Stomach (tissue), 4 donors: ENCODE measurements at regions not wholly inside any gene's neighbourhood (a gene's known extent, or its start where the extent isn't known, plus 50 kb on each side); places are given as distances from the start of the nearest gene placed in this dataset.

ENCODE experiments used
- CTCF ChIP-seq, 7 experiments: fragments of 450-650 bp in 4 of 7; fragments of 200-600 bp in 3 of 7; sonication (generic) in 3 of 7; IDR thresholded peaks; one replicate each; pipeline ENCODE4 v1.5.1; 2016 to 2019; ENCODE audit warnings: antibody characterized with exemption in 7 of 7, control low read depth in 2 of 7, mild to moderate bottlenecking in 1 of 7
- EP300 ChIP-seq: sonication (generic); formaldehyde crosslinking; IDR thresholded peaks from one replicate; pipeline ENCODE4 v1.6.1; 2017; ENCODE audit warnings: antibody characterized with exemption
- POLR2A ChIP-seq, 4 donors: fragments of 450-650 bp; IDR thresholded peaks; one replicate each; pipeline ENCODE4 v1.6.1; 2016; ENCODE audit warnings: antibody characterized with exemption in 4 of 4, control low read depth in 2 of 4, mild to moderate bottlenecking in 1 of 4, moderate library complexity in 1 of 4
- POLR2AphosphoS5 ChIP-seq, 3 donors: sonication (generic); formaldehyde crosslinking; IDR thresholded peaks; one replicate each; pipeline ENCODE4 v1.6.1; 2016; ENCODE audit warnings: antibody characterized with exemption in 3 of 3

GRCh38 chr12:33044447-33044846 is 147.9 kb upstream of the PKP2 start:
- no peak for TF ChIP-seq CTCF (IDR thresholded peaks at IDR 0.05)
- TF ChIP-seq POLR2AphosphoS5 (IDR thresholded peaks at IDR 0.05) = no peak
- no peak for TF ChIP-seq POLR2A (IDR thresholded peaks at IDR 0.05)
- no peak for TF ChIP-seq EP300
